ENCODE measurements at regions not wholly inside any gene's neighbourhood (a gene's known extent, or its start where the extent isn't known, plus 50 kb on each side); places are given as distances from the start of the nearest gene placed in this dataset.

DNA sequence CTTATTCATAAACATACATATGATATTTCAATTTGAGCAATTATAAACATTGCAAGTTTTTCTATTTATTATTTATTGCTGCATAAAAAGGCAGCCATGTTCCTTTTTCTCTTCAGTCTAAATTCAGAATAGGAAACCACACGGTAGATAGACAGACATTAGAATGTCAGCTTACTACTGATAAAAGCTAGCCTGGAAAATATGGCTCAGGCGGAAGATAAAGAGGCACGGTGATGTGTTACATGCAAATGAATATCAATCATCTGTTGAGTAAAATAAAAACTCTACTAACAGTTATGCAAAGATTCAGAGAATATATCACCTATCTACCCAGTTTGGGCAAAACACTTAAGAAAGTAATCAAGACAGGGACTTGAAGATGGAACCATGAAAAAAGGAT, 73.5 kb upstream of the PDSS1 start:
- H3K27me3 ChIP-seq (ENCODE audit: insufficient read depth, low read length) = no peaks in the 10 kb centered on the region
- H3K9me2 ChIP-seq (ENCODE audit: low read depth, low read length) = no peaks in the 10 kb centered on the region
- no peaks in the 10 kb centered on the region for H4K20me1 ChIP-seq (ENCODE audit: insufficient read depth, low read length)
- H3K27ac ChIP-seq (ENCODE audit: low read depth, low read length, poor library complexity, severe bottlenecking) = no peak overlapping the region
- H3K4me2 ChIP-seq (ENCODE audit: low read length) = no peak overlapping the region
- no peak overlapping the region for H3K4me3 ChIP-seq (ENCODE audit: low read depth, low read length, poor library complexity, severe bottlenecking)
- no peaks in the 10 kb centered on the region for H3F3A ChIP-seq (ENCODE audit: insufficient read depth, low read length)
- H2AFZ ChIP-seq (ENCODE audit: low read length) = no peak overlapping the region
- no peaks in the 10 kb centered on the region for H3K36me3 ChIP-seq (ENCODE audit: insufficient read depth, low read length)
- no peaks in the 10 kb centered on the region for H3K79me2 ChIP-seq (ENCODE audit: insufficient read depth, low read length)
- no peak for TF ChIP-seq EZH2 (IDR thresholded peaks at IDR 0.05; ENCODE audit: borderline replicate concordance, low read length)
- TF ChIP-seq, protein P1, sequence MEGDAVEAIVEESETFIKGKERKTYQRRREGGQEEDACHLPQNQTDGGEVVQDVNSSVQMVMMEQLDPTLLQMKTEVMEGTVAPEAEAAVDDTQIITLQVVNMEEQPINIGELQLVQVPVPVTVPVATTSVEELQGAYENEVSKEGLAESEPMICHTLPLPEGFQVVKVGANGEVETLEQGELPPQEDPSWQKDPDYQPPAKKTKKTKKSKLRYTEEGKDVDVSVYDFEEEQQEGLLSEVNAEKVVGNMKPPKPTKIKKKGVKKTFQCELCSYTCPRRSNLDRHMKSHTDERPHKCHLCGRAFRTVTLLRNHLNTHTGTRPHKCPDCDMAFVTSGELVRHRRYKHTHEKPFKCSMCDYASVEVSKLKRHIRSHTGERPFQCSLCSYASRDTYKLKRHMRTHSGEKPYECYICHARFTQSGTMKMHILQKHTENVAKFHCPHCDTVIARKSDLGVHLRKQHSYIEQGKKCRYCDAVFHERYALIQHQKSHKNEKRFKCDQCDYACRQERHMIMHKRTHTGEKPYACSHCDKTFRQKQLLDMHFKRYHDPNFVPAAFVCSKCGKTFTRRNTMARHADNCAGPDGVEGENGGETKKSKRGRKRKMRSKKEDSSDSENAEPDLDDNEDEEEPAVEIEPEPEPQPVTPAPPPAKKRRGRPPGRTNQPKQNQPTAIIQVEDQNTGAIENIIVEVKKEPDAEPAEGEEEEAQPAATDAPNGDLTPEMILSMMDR (IDR thresholded peaks at IDR 0.05; ENCODE audit: low read length) = no peak
- H3K9ac ChIP-seq (ENCODE audit: low read length) = no peak overlapping the region
- H3K4me1 ChIP-seq (ENCODE audit: insufficient read depth, low read length, severe bottlenecking) = peaks cover 9% of the 10 kb centered on the region
- peaks cover 3% of the 10 kb centered on the region; the same call in 1 of the 2 replicates for H3K9me3 ChIP-seq (ENCODE audit: low read length)

DNA sequence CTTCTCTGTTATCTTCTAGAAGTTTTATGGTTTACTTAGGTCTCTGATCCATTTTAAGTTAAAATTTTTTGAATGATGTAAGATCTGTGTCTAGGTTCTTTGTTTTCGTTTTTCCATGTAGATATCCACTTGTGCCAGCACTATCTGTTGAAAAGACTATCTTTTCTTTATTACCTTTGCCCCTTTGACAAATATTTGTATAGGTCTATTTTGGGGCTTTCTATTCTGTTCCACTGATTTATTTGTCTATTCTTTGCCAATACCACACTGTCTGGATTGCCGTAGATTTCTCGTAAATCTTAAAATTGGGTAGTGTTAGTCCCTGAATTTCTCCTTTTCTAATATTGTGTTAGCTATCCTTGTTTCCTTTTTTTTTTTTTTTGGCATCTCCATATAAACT, 71.4 kb upstream of the PDSS1 start:
- Histone ChIP-seq H3F3A (ENCODE audit: insufficient read depth, low read length) (no peaks in the 10 kb centered on the region), H4K20me1 (ENCODE audit: insufficient read depth, low read length) (no peaks in the 10 kb centered on the region), H2AFZ (ENCODE audit: low read length) (no peak overlapping the region), H3K9me2 (ENCODE audit: low read depth, low read length) (no peaks in the 10 kb centered on the region), H3K9me3 (ENCODE audit: low read length) (peaks cover 3% of the 10 kb centered on the region; the same call in 1 of the 2 replicates), H3K4me3 (ENCODE audit: low read depth, low read length, poor library complexity, severe bottlenecking) (no peak overlapping the region), H3K36me3 (ENCODE audit: insufficient read depth, low read length) (no peaks in the 10 kb centered on the region), H3K9ac (ENCODE audit: low read length) (no peak overlapping the region), H3K79me2 (ENCODE audit: insufficient read depth, low read length) (no peaks in the 10 kb centered on the region), H3K4me1 (ENCODE audit: insufficient read depth, low read length, severe bottlenecking) (peaks cover 9% of the 10 kb centered on the region), H3K27me3 (ENCODE audit: insufficient read depth, low read length) (no peaks in the 10 kb centered on the region), H3K27ac (ENCODE audit: low read depth, low read length, poor library complexity, severe bottlenecking) (no peak overlapping the region), H3K4me2 (ENCODE audit: low read length) (no peak overlapping the region)
- TF ChIP-seq, protein P1 (IDR thresholded peaks at IDR 0.05; ENCODE audit: low read length) = no peak
- no peak for TF ChIP-seq EZH2 (IDR thresholded peaks at IDR 0.05; ENCODE audit: borderline replicate concordance, low read length)

DNA sequence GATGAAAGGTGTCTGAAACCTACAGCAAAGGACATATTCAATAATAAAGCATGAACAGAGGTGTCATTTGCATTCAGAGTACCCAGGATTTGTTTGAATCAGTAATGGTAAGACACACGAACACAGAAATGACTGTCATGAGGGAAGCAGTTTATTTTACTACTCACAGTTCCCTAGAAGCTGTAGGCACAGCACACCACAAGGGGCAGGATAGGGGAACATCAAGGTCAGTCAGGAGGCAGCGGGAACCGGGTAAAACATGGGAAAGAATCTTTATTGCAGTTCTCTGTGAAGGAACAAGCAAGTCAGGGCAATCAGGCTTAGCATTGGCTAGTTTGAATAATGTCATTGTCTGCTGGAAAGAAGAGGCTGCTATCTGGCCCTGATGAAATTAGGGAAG, 70.2 kb upstream of the PDSS1 start:
- Histone ChIP-seq H3K79me2 (ENCODE audit: insufficient read depth, low read length) (no peaks in the 10 kb centered on the region), H3K27ac (ENCODE audit: low read depth, low read length, poor library complexity, severe bottlenecking) (no peak overlapping the region), H3K4me1 (ENCODE audit: insufficient read depth, low read length, severe bottlenecking) (peaks cover 4% of the 10 kb centered on the region), H3K27me3 (ENCODE audit: insufficient read depth, low read length) (no peaks in the 10 kb centered on the region), H3K9me2 (ENCODE audit: low read depth, low read length) (no peaks in the 10 kb centered on the region), H3K4me3 (ENCODE audit: low read depth, low read length, poor library complexity, severe bottlenecking) (no peak overlapping the region), H2AFZ (ENCODE audit: low read length) (no peak overlapping the region), H3K4me2 (ENCODE audit: low read length) (no peak overlapping the region), H3K9me3 (ENCODE audit: low read length) (peaks cover 3% of the 10 kb centered on the region; the same call in 1 of the 2 replicates), H3K36me3 (ENCODE audit: insufficient read depth, low read length) (no peaks in the 10 kb centered on the region), H4K20me1 (ENCODE audit: insufficient read depth, low read length) (no peaks in the 10 kb centered on the region), H3F3A (ENCODE audit: insufficient read depth, low read length) (no peaks in the 10 kb centered on the region), H3K9ac (ENCODE audit: low read length) (no peak overlapping the region)
- TF ChIP-seq, protein P1 (IDR thresholded peaks at IDR 0.05; ENCODE audit: low read length) = no peak
- TF ChIP-seq EZH2 (IDR thresholded peaks at IDR 0.05; ENCODE audit: borderline replicate concordance, low read length) = no peak
